ENCODE measurements at regions not wholly inside any gene's neighbourhood (a gene's known extent, or its start where the extent isn't known, plus 50 kb on each side); places are given as distances from the start of the nearest gene placed in this dataset.

GRCh38 chr6:6724539-6725467 is 136.3 kb downstream of the LY86 start:
- TF ChIP-seq, protein P1, sequence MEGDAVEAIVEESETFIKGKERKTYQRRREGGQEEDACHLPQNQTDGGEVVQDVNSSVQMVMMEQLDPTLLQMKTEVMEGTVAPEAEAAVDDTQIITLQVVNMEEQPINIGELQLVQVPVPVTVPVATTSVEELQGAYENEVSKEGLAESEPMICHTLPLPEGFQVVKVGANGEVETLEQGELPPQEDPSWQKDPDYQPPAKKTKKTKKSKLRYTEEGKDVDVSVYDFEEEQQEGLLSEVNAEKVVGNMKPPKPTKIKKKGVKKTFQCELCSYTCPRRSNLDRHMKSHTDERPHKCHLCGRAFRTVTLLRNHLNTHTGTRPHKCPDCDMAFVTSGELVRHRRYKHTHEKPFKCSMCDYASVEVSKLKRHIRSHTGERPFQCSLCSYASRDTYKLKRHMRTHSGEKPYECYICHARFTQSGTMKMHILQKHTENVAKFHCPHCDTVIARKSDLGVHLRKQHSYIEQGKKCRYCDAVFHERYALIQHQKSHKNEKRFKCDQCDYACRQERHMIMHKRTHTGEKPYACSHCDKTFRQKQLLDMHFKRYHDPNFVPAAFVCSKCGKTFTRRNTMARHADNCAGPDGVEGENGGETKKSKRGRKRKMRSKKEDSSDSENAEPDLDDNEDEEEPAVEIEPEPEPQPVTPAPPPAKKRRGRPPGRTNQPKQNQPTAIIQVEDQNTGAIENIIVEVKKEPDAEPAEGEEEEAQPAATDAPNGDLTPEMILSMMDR (IDR thresholded peaks at IDR 0.05; ENCODE audit: extremely low read depth, missing control alignments), result peak; percentile 54
- DNase-seq (ENCODE audit: low spot score), result peak; percentile 77

DNA sequence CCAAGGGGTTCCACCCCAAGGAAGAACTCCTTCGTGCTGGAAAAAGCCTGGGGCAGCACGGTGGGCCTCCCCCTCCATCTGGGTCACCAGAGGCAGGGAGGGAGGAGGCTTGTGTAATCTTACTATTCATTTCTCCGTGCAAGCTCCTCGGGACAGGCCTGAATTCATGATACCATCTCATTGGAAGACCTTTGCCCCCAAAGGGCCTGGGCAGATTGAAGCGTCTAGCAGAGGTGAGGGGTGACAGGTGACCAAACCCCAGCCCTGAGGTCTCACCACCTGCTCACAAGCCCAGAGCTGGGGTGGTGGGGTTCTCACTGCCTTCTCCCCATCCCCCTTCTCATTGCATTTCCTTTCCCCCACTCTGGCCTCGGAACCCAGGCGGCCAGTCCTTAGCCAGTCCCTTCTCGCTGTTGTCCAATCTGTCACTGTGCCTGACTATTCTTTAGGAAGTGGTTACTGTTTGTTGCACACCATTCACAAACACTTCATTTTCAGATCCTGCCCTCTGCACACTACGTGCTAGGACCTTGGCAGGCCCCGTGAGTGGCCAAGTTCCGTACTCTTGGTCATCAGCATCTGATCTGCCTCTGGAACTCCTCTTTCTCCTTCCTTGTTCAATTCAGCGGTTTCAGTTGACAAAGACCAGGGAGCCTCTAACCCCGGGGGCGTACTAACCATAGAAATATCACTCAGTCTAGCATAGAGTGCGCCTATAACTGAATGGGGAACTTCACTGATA is 137.1 kb downstream of the LY86 start:
- no peak for DNase-seq (ENCODE audit: low spot score)
- TF ChIP-seq, protein P1 (IDR thresholded peaks at IDR 0.05; ENCODE audit: extremely low read depth, missing control alignments), result no peak

- TF ChIP-seq, protein P1 (IDR thresholded peaks at IDR 0.05; ENCODE audit: extremely low read depth, missing control alignments), result no peak
- no peak for DNase-seq (ENCODE audit: low spot score)
These were observed 139.8 kb downstream of the LY86 start for GRCh38 chr6:6728169-6728941.

- DNase-seq (ENCODE audit: low spot score), result no peak
- TF ChIP-seq, protein P1 (IDR thresholded peaks at IDR 0.05; ENCODE audit: extremely low read depth, missing control alignments), result no peak
These were observed 141.5 kb downstream of the LY86 start for GRCh38 chr6:6729971-6730370.

DNA sequence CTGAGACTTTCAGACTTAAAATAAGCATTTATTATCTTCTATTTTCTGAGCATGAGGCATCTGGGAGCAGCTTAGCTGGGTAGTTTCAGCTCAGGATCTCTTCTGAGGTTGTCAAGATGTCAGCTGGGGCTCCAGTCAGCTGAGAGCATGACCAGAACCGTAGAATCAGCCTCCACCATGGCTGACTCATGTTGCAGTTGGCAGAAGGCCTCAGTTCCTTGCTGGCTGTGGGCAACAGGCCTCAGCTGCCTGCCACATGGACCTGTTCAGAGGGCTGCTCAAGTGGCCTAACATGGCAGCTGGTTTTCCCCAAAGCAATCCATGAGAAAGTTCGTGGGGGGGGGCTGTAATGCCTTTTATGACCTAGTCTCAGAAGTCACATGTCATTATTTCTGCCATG is 142.3 kb downstream of the LY86 start:
- TF ChIP-seq, protein P1 (IDR thresholded peaks at IDR 0.05; ENCODE audit: extremely low read depth, missing control alignments), result no peak
- no peak for DNase-seq (ENCODE audit: low spot score)

GRCh38 chr6:6734479-6735465 is 146.3 kb downstream of the LY86 start:
- TF ChIP-seq, protein P1 (IDR thresholded peaks at IDR 0.05; ENCODE audit: extremely low read depth, missing control alignments), result no peak
- no peak for DNase-seq (ENCODE audit: low spot score)
